GM12875 (cell line): ENCODE measurements at regions not wholly inside any gene's neighbourhood (a gene's known extent, or its start where the extent isn't known, plus 50 kb on each side); places are given as distances from the start of the nearest gene placed in this dataset.

Experiments
- H3K4me3 ChIP-seq: one replicate; pipeline ENCODE4 v1.5.1; 2011; ENCODE audit warnings: low read depth, low read length, control low read depth
- CTCF ChIP-seq: IDR thresholded peaks from 2 replicates; pipeline ENCODE4 v1.5.1; 2011; ENCODE audit warnings: low read depth, mild to moderate bottlenecking, control low read depth, inconsistent platforms, low read length, moderate library complexity, borderline replicate concordance; ENCODE audit not compliant: insufficient read depth

- no peak overlapping the region for H3K4me3 ChIP-seq
- no peak for TF ChIP-seq CTCF
Observed at GRCh38 chr9:82148901-82149461, 160.4 kb downstream of the SPATA31D1 start.

- TF ChIP-seq CTCF, result no peak
- H3K4me3 ChIP-seq, result no peak overlapping the region
Observed at GRCh38 chr9:82149501-82149946, 161.0 kb downstream of the SPATA31D1 start.

GRCh38 chr9:82152181-82152580 is 163.6 kb downstream of the SPATA31D1 start:
- TF ChIP-seq CTCF, result no peak
- H3K4me3 ChIP-seq, result no peak overlapping the region

- no peak for TF ChIP-seq CTCF
- no peak overlapping the region for H3K4me3 ChIP-seq
Observed at GRCh38 chr9:82153032-82153431, 164.5 kb downstream of the SPATA31D1 start.

GRCh38 chr9:82154573-82154972 is 166.0 kb downstream of the SPATA31D1 start:
- no peak for TF ChIP-seq CTCF
- no peak overlapping the region for H3K4me3 ChIP-seq

GRCh38 chr9:82161876-82162275 is 173.3 kb downstream of the SPATA31D1 start:
- H3K4me3 ChIP-seq, result no peak overlapping the region
- TF ChIP-seq CTCF, result no peak

- H3K4me3 ChIP-seq, result no peak overlapping the region
- no peak for TF ChIP-seq CTCF
Observed at GRCh38 chr9:82164159-82164558, 175.6 kb downstream of the SPATA31D1 start.
